ENCODE measurements at regions not wholly inside any gene's neighbourhood (a gene's known extent, or its start where the extent isn't known, plus 50 kb on each side); places are given as distances from the start of the nearest gene placed in this dataset.
A peak's percentile ranks its signal among the peaks of the same experiment; 100 is the strongest.

DNA sequence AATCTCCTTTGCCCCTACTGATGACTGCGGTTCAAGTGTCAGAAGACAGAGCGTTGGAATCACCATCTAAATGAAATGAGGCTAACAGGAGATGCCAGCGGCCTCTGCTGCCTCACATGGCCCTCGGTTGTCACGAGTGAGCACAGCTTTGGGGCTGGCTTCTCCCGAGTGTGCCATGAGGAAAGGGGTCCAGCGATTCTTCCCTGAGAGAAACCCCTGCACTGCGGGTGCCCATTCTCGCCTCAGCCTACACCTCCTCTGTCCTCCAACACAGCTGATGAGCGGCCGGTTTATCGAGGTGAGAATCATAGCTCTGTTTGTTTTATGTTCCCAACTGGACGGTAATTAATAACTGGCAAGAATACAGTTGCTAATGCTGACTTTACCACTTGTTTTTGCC lies 144.7 kb upstream of the RPS6KA2 start:
- no peak for DNase-seq

- DNase-seq, result no peak
These were observed 143.4 kb upstream of the RPS6KA2 start for GRCh38 chr6:166770216-166771116.

GRCh38 chr6:166769648-166770047 lies 142.6 kb upstream of the RPS6KA2 start:
- no peak for DNase-seq

DNA sequence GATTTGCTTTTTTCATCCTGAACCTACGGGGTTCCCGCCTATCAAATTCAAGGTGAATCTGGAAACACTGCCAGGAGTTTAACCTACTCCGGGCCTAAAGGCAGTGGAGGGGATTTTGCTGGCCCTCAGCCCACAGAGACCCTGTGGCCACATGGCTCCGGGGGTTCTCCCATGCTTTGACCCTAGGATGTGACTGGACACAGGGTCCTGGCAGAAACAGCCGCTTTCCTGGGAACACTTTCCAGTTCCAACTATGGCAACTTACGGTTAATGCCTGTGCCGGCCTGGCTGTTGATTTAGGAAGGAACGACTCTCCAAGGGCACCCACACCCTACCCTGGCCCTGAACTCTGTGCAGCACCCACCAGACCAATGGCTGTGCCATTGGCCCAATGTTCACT lies 141.7 kb upstream of the RPS6KA2 start:
- no peak for DNase-seq

GRCh38 chr6:166767230-166767629 lies 140.2 kb upstream of the RPS6KA2 start:
- DNase-seq, result no peak

- DNase-seq, result no peak
These were observed 139.7 kb upstream of the RPS6KA2 start for GRCh38 chr6:166766769-166767168.

DNA sequence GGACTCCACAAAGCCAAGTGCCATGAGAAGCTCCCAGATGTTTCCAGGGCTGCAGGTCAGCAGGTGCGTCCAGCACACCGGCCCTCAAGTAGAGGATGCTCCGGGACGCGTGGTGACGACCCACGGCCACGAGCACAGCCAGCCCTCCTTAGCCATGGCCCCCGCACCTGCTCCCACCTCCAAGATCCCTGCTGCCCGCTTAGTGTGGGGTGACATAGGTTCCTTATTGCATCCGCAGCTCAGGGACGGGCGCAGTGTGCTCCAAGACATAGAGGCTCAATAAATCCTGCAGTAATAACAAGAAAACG lies 138.1 kb upstream of the RPS6KA2 start:
- DNase-seq, result no peak

DNA sequence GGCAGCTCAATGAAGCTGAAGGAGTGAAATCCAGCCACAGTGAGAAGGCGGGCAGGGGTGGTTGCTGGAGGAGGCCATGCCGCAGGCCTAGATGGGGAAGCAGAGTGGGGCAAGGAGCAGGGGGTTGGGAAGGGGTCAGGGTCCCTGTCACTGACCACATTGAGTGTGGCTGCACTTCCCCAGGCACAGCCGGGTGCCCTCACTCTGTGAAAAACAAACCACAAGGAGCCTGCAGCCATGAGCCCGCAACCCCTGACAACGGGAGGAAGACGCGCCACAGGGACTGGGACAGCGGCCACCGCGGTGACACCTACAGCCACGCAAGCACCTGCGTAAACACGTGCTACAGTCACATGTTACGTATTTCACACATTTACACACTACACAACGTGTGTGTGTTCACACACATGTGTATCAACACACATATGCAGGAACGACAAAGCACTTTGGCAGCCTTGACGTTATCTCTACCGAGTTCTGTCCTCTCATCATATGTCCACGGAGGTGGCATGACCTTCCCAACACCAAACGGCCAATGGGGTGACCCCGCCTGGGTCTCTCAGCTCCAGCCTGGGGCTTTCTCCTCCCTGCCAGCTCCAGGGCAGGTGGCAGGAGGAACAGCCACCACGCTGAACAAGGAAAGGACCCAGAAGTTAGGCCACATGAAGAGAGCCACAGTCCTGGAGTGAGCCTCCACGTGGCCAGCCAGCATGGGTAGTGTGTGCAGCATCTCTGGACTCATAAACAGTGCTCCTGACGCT lies 137.6 kb upstream of the RPS6KA2 start:
- no peak for DNase-seq

DNA sequence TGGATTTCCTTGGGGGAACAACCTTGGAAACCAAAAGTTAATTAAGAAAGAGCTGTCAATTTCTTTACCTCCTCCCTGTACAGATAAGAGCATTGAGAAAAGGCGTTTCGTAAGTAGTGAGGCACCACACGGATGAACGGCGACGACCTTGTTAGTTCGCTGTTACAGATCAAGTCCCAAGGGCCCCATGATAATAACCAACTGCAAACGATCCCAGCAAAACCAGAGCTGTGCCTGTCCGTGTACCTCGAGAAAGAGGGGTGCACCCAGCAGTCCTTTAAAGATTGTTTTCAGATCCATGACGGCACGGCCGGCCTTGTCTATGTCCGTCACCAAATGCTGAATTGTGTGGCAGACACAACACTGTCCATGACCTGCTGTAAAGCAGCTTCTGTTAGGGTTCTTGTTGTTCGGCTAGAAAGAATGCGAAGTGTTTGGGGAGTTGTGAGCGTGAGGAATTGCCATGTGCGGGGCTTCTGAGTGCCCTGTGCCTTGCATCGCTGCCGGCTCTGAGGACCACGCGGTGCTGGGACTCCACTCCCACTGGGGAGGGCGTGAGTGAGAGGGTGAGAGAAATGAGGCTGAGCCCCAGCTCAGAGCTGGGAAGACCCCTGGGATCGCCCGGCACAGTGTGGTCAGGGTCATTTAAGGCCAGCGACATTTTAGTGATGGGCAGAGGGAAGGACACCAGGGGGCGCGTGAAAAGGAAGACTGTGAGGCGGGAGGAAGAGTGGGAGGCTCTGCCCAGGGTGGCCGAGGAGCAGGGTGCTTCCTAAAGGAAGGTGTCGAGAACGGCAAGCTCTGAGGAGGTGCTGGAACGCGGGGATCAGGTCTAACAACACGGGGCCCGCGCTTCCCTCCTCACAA lies 136.8 kb upstream of the RPS6KA2 start:
- DNase-seq, result no peak

GRCh38 chr6:166761801-166762200 lies 134.8 kb upstream of the RPS6KA2 start:
- no peak for DNase-seq

DNA sequence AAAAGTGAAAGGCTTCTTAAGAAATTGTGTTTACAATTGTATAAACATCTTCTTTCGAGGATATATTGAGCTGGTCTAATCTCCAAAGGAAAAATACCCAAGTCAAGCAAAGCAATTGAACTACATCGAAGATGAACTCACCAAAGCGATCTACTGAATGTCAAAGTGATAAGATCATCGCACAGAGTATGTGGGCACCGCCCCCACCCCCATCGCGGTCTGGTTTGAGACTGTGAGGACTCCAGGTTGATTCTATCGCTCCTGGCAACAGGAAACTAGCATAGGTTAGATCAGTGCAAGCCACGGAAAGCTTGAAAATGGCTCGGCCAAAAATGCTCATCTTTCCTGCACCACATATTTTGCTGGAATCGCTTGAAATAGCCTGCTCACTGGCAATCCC lies 133.2 kb upstream of the RPS6KA2 start:
- DNase-seq, result peak; percentile 31

DNA sequence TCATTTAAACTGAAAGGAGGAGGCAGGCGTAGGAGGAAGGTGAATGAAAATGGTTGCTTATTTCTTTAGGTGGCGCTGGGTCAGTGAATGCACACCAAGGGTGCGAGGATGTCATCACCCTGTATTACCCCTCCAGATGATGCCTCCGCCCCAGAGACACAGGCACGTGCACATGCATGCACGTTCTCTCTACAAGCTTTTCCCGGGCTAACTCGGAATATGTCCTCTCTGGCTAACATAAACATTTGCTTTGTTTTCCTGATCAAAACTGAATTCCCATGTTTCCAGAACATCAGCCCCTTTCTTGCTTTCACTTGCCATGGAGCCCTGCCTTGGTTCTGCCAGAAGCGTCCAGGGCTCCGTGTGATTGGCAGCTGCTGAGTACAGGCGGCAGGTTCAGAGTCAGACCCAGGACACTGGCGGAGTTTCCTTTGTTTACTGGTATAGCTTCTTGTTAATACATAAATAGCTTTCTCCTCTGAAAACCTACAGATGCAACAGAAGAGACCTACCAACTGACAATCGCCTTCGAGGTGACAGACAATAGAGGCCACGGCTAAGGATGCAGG lies 131.2 kb upstream of the RPS6KA2 start:
- no peak for DNase-seq

DNA sequence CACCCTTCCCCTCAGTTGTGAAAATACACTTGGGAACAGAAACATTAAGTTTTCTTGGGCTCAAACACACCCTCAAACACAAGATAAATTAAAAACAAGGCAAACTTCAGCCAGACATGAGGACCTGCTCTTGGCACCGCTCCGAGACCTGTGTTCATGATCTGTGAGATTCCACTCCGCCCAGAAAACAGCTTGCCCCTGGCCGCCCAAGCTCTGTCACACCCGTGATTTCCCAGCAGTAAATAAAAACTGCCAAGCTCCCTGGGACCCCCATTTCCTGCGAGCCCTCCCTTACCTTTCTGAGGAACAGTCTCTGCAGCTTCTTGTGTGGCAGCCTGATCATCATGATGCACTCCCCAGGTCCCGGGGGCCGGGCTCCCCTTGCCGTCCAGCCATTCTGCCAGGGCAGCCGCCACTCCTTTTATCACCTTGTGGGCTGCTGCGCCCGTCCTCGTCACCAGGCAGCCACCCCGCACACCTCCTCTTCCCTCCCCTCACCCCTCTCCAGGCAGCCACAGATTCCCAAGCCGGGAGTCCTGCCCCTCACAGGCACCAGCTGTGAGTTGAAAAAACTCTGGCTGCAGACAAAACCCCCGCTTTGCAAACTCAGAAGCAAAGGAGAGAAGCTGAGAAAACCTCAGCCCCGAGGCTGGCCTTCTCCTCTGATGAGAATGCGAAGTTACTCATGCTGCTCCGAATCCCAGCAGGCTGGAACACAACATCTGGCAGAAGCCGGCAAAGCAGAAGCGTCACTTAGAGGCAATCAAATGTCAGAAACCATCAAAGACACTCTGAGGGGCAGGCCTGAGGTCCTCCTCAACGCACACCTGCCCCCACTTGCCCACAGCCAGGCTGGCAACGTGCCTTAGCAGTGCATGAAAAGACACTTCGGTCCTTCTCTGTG lies 130.4 kb upstream of the RPS6KA2 start:
- no peak for DNase-seq

DNA sequence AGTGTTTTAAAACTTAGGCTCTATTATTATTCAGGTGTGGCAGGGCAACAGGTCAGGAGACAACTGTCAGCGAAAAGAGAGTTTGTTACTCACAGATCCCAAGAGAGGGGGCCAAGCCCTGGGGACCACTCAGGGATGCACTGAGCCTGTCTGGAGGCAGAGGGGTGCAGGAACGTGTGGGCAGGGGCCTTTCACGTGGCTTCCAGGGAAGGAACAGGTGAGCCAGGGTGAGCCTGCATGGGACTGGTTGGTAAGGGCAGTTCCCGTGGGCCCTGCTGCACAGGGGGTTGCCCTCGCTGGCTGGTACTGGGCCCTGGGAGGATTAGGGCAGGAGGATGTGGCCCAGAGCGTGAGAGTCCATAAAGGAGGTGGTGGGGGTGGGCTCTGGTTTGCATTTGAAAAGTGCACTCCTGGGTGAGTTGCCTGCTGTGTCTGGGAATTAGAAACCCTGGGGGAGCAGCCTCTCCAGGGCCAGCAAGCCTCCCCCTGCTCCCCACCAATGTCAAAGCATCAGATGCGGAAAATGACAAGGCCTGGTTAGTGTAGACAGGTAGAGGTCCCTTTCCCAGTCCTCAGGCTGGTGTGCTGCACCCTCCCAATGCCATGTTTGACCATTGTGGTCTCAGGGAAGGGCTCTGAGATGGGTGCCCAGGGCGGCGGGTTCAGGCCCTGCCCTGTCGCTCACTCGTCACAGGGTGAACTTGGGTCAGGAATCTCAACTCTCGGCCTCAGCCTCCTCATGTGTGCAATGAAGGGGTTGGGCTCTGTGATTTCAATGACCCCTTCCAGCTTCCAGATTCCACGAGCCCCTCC lies 127.4 kb upstream of the RPS6KA2 start:
- DNase-seq, result no peak

- no peak for DNase-seq
These were observed 126.1 kb upstream of the RPS6KA2 start for GRCh38 chr6:166752928-166753721.

- DNase-seq, result no peak
These were observed 125.0 kb upstream of the RPS6KA2 start for GRCh38 chr6:166752097-166752496.

- no peak for DNase-seq
These were observed 124.1 kb upstream of the RPS6KA2 start for GRCh38 chr6:166751051-166751595.

GRCh38 chr6:166750108-166750793 lies 123.2 kb upstream of the RPS6KA2 start:
- DNase-seq, result no peak

DNA sequence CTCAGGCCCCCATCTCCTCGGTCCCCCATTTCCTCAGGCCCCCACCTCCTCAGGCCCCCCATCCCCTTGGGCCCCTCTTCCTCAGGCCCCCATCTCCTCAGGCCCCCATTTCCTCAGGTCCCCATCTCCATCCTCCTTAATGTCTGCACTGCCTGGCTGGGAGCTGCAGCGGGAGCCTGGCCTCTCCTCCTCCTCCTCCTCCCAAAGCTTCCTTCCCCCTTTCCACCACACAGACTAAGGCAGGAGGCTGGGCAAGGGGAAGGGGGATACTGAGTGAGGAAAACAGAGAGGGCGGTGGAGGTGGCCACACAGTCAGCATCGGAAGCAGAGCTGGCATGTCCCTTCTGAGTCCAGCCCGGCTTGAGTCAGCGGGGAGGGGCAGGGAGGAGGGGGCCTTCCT lies 122.6 kb upstream of the RPS6KA2 start:
- no peak for DNase-seq

Measured in effector CD4-positive, alpha-beta T cell (primary cell).